Pancreas (tissue), 10 donors: ENCODE measurements at regions not wholly inside any gene's neighbourhood (a gene's known extent, or its start where the extent isn't known, plus 50 kb on each side); places are given as distances from the start of the nearest gene placed in this dataset.
"Not testable (repeated sequence)": the region's sequence is repeated elsewhere in the genome, so short reads cannot be mapped to it uniquely, and the experiment has no call there.

ENCODE experiments used
- ATAC-seq, 4 donors: fragments of 200-7000 bp; cut with Tn5 transposase; one replicate each; pipeline versions ENCODE4 v1.8.0 to v1.9.1; 2020; ENCODE audit warnings: mild to moderate bottlenecking in 4 of 4, moderate library complexity in 4 of 4
- DNase-seq, 6 donors: peaks; one replicate each; pipeline ENCODE4 v3.0.0-alpha.2; 2020
- FAIRE-seq: peaks from 2 replicates; lab custom pipeline; 2012; peaks lifted over from hg19 to GRCh38; lab: Jason Lieb, UNC
- H3K27ac ChIP-seq, 4 donors: fragments of 200-600 bp; sonication (generic); 1 replicate in 3 of 4; 2 replicates in 1 of 4; pipeline versions ENCODE4 v1.5.0 to v1.8.0; 2020
- H3K27me3 ChIP-seq, 4 donors: fragments of 200-600 bp; one replicate each; pipeline ENCODE4 v1.8.0; 2021
- H3K36me3 ChIP-seq, 3 donors: fragments of 200-600 bp; sonication (generic) in 1 of 3; one replicate each; pipeline versions ENCODE4 v1.5.0 to v1.8.0; 2020 to 2021
- H3K4me1 ChIP-seq, 3 donors: fragments of 200-600 bp; one replicate each; pipeline ENCODE4 v1.8.0; 2021
- H3K4me3 ChIP-seq, 4 donors: fragments of 200-600 bp; sonication (generic) in 2 of 4; one replicate each; pipeline versions ENCODE4 v1.5.0 to v1.8.0; 2020 to 2021
- H3K9me3 ChIP-seq, 4 donors: fragments of 200-600 bp; one replicate each; pipeline ENCODE4 v1.8.0; 2021
- CTCF ChIP-seq, 4 donors: fragments of 200-600 bp; sonication (generic) in 3 of 4; IDR thresholded peaks; one replicate each; pipeline versions ENCODE4 v1.5.0 to v1.8.0; 2021; ENCODE audit warnings: antibody characterized with exemption in 4 of 4
- WGBS, 2 donors: extraction: QIAGEN DNeasy Blood & Tissue Kit; methylation state at CpG; one replicate each; pipeline ENCODE4 v1.1.7; 2013; 5-methylcytosine and 5-hydroxymethylcytosine counted together
- intact Hi-C, 3 donors: fragments of 100-400 bp; cut with DNase I; formaldehyde crosslinking; loops; one replicate each; pipeline versions ENCODE4 v1.11.1 to v1.14.2; 2022
- donor health status: healthy with polysubstance abuse.
- donor health status: DM: no; HTN: no; CAD: no; lungs with moderate emphysema.
- donor health status: DM: no; HTN: no; CAD: no.
- donor health status: control.
- donor health status: control.
- donor health status: Bipolar disorder and iron deficiency.
- donor health status: DM: yes; HTN: yes; CAD: no.
- donor health status: DM: no; HTN: no; CAD: no.
- donor health status: DM: no; HTN: no; CAD: no.
- donor health status: DM: yes; HTN: yes; CAD: no.

GRCh38 chr14:97162621-97163020 lies 365.4 kb downstream of the VRK1 start:
- no peak overlapping the region for H3K27ac ChIP-seq
- DNase-seq, result no peak
- H3K27me3 ChIP-seq, result peaks cover 0 to 14% (median 0%) of the 10 kb centered on the region in 4 donors
- H3K4me3 ChIP-seq, result no peak overlapping the region
- H3K9me3 ChIP-seq, result no peaks in the 10 kb centered on the region
- intact Hi-C loops, result no loop called here
- no peaks in the 10 kb centered on the region for H3K4me1 ChIP-seq
- FAIRE-seq, result no peak
- 51 to 71% methylated on average over 6 of the region's 6 CpGs for WGBS, 2 donors
- no peak for ATAC-seq
- no peak for TF ChIP-seq CTCF (IDR thresholded peaks at IDR 0.05)
- H3K36me3 ChIP-seq, result no peaks in the 10 kb centered on the region

DNA sequence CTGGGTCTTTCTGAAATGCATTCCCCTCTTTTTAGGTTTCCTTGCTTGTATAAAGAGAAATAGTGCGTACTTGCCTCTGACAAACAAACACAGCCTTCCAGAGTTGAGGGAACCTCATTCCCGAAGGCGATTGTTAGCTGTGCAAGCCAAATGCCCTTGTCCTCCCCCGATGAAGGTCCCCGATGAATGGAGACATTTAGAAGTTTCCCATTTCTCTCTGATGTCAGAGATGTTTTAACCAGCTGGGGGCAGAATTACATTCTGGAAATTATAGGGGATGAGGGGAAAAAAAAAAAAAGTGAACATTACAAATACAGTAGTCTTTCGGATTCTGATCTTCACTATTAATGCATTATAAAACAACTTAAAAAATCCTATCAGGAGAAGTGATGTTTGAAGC lies 366.8 kb downstream of the VRK1 start:
- intact Hi-C loops, result no loop called here
- Histone ChIP-seq H3K4me3 (no peak overlapping the region), H3K36me3 (no peaks in the 10 kb centered on the region), H3K27ac (no peak overlapping the region), H3K27me3 (peaks cover 0 to 14% (median 0%) of the 10 kb centered on the region in 4 donors), H3K9me3 (no peaks in the 10 kb centered on the region), H3K4me1 (no peaks in the 10 kb centered on the region)
- no peak for TF ChIP-seq CTCF (IDR thresholded peaks at IDR 0.05)
- DNase-seq (no peak), FAIRE-seq (no peak), ATAC-seq (no peak)
- 16 to 19% methylated on average over 6 of the region's 6 CpGs for WGBS, 2 donors

- FAIRE-seq, result no peak
- H3K27me3 ChIP-seq, result peaks cover 0 to 14% (median 0%) of the 10 kb centered on the region in 4 donors
- intact Hi-C loops, result no loop called here
- H3K36me3 ChIP-seq, result no peaks in the 10 kb centered on the region
- no peak for DNase-seq
- TF ChIP-seq CTCF (IDR thresholded peaks at IDR 0.05), result no peak
- WGBS, 2 donors, result 77 to 87% methylated on average over 7 of the region's 7 CpGs
- H3K4me1 ChIP-seq, result no peaks in the 10 kb centered on the region
- H3K4me3 ChIP-seq, result no peak overlapping the region
- H3K27ac ChIP-seq, result no peak overlapping the region
- ATAC-seq, result no peak
- H3K9me3 ChIP-seq, result no peaks in the 10 kb centered on the region
These were observed 369.3 kb downstream of the VRK1 start for GRCh38 chr14:97166497-97166896.

DNA sequence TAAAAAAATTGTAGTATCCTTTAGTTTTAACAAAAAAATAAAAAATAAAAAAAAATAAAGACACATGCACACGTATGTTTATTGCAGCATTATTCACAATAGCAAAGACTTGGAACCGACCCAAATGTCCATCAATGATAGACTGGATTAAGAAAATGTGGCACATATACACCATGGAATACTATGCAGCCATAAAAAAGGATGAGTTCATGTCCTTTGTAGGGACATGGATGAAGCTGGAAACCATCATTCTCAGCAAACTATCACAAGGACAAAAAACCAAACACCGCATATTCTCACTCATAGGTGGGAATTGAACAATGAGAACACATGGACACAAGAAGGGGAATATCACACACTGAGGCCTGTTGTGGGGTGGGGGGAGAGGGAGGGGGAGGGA lies 370.4 kb downstream of the VRK1 start:
- ATAC-seq, result not testable (repeated sequence)

DNA sequence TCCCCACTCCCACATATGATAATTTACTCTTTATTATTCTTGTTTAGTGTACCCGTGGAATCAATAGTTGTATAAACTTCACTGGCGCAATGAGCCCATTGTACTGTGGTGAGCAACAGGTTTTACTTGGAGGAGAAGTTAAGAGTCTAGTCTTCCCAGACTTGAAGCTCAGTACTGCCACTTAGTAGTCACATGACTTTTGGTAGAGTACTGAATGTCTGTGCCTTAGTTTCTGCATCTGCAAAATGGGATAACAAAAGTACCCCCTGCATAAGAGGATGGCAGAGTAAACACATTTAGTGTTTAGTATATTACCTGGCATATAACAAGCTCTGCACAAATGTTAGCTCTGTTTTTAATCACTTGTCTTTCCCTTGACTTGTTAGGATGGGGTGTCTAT lies 375.5 kb downstream of the VRK1 start:
- FAIRE-seq (no peak), ATAC-seq (no peak), DNase-seq (no peak)
- intact Hi-C loops, result no loop called here
- Histone ChIP-seq H3K4me1 (no peaks in the 10 kb centered on the region), H3K9me3 (no peaks in the 10 kb centered on the region), H3K27ac (no peak overlapping the region), H3K27me3 (peaks cover 0 to 4% (median 0%) of the 10 kb centered on the region in 4 donors), H3K36me3 (no peaks in the 10 kb centered on the region), H3K4me3 (no peak overlapping the region)
- WGBS, 2 donors, result 71 to 87% methylated on average over 2 of the region's 2 CpGs
- TF ChIP-seq CTCF (IDR thresholded peaks at IDR 0.05), result no peak

More for the DNA sequence above, 370.4 kb downstream of the VRK1 start:
- H3K9me3 ChIP-seq, H3K27ac ChIP-seq, H3K4me3 ChIP-seq, H3K27me3 ChIP-seq, intact Hi-C loops, H3K36me3 ChIP-seq, DNase-seq, H3K4me1 ChIP-seq, FAIRE-seq: not testable (repeated sequence)
- 75 to 79% methylated on average over 2 to 3 of the region's 3 CpGs for whole genome bisulfite sequencing, 2 donors
